GM13977 (cell line): ENCODE measurements at regions not wholly inside any gene's neighbourhood (a gene's known extent, or its start where the extent isn't known, plus 50 kb on each side); places are given as distances from the start of the nearest gene placed in this dataset.
"Not testable (repeated sequence)": the region's sequence is repeated elsewhere in the genome, so short reads cannot be mapped to it uniquely, and the experiment has no call there.

ENCODE experiments used
- DNase-seq: peaks from one replicate; pipeline ENCODE4 v3.0.0; 2012; ENCODE audit warnings: low spot score
- in situ Hi-C: fragments of 300-500 bp; cut with MboI; formaldehyde crosslinking; loops from one replicate; pipeline ENCODE4 v1.12.0; 2022; ENCODE audit warnings: low sequenced_read_pairs, low pct_unique_long_range_greater_than_20kb, mixed read lengths, inconsistent platforms; ENCODE audit not compliant: unreplicated experiment
- TF ChIP-seq, protein P1 (sequence below): IDR thresholded peaks from 2 replicates; pipeline ENCODE4 v1.5.1; 2012; ENCODE audit warnings: mild to moderate bottlenecking, control low read depth; ENCODE audit not compliant: insufficient read depth; ENCODE audit errors: extremely low read depth, missing control alignments

DNA sequence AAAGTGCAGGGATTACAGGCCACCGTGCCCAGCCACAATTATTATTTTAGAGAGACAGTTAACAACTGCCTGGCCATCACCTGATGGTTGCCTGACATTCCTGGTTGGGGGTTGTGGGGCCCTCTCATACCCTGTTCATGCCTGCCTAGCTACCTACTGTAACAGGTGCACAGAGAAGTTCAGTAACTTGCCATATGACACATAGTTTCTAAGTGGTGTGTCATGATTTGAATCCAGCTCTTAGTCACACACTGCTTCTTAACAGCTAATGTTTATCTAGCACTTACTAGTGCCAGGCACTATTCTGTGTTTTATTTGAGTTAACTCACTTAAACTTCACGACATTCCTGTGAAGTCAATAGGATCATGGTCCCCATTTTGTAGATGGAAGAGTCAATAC is 122.7 kb upstream of the JADE1 start:
- no peak for DNase-seq
- in situ Hi-C loops: no loop called here
- TF ChIP-seq, protein P1, sequence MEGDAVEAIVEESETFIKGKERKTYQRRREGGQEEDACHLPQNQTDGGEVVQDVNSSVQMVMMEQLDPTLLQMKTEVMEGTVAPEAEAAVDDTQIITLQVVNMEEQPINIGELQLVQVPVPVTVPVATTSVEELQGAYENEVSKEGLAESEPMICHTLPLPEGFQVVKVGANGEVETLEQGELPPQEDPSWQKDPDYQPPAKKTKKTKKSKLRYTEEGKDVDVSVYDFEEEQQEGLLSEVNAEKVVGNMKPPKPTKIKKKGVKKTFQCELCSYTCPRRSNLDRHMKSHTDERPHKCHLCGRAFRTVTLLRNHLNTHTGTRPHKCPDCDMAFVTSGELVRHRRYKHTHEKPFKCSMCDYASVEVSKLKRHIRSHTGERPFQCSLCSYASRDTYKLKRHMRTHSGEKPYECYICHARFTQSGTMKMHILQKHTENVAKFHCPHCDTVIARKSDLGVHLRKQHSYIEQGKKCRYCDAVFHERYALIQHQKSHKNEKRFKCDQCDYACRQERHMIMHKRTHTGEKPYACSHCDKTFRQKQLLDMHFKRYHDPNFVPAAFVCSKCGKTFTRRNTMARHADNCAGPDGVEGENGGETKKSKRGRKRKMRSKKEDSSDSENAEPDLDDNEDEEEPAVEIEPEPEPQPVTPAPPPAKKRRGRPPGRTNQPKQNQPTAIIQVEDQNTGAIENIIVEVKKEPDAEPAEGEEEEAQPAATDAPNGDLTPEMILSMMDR: no peak

DNA sequence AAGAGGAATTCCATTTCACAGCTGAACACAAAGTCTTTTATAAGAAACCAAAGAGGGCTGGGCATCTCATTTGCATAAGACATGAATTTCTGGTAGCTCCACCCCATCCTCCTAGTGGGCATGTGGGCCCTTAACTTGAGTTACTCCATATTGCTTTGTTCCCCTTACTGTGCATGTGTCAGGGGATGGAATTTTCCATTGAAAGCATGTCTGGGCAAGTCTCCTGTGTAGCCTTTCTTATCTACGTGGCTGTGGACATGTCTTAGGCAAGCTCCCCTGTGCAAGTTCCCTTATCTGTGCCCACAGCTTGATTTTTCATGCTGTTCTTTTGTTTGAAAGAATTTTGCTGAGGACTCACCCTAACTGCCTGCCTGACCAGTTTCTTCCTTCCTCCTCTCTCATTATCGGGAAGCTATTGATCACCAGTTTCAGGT is 123.5 kb upstream of the JADE1 start:
- in situ Hi-C loops: no loop called here
- TF ChIP-seq, protein P1: no peak
- DNase-seq: no peak

DNA sequence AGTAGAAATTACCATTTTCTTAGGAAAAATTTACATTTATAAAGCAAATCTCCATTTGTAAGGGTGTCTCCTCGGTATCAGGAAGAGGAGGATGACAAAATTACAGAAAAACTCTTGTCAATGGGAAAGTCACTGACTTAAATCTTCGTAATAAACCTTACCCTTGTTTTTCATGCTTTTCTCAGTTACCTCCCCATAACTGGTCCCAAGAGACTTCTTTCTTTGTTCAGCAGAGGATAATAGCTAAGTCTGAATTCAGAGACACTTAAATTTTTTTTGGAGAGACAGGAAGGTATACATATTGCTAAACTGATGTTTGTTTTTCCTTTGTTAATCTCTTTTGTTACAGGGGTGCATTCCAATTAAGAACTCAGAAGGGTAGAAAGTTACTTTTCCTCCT is 125.5 kb upstream of the JADE1 start:
- in situ Hi-C loops: no loop called here
- TF ChIP-seq, protein P1: no peak

DNA sequence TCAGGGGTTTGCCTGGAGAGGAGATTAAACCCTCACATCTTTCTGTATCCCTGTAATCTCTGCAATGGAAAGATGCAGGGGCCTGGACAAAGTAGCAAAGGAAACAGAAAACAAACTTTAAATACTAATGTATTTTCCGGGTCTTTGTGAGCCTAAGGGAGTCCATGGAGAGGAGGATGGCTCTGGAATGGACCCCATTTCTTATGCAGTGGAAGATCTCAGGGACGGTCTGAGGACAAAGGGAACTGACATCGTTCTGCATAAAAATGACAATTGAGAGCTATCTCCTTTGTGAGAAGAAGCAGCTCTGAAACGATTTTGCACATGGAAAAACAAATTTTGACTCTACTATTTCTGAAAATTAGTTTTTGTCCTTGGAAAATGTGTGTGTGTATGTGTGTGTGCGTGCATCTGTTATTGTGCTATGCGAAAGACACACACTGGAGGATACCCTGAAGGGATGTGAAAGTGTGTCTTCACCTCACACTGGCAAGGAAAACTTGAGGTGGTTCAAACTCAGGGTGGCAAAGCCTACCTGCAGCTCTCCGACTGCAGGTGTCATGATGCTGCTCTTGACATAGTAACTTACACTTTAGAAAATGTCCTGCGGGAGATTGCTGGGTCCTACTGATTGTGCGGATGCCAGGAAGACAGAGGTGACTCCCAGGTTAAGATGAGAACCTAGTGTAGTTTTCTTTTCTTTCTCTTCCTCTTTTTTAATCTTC is 126.4 kb upstream of the JADE1 start:
- TF ChIP-seq, protein P1: no peak
- DNase-seq: no peak
- in situ Hi-C loops: no loop called here

More for the DNA sequence above, 125.5 kb upstream of the JADE1 start:
- no peak for DNase-seq

GRCh38 chr4:128676095-128676494 is 133.4 kb upstream of the JADE1 start:
- in situ Hi-C loops: no loop called here
- TF ChIP-seq, protein P1: no peak
- no peak for DNase-seq

DNA sequence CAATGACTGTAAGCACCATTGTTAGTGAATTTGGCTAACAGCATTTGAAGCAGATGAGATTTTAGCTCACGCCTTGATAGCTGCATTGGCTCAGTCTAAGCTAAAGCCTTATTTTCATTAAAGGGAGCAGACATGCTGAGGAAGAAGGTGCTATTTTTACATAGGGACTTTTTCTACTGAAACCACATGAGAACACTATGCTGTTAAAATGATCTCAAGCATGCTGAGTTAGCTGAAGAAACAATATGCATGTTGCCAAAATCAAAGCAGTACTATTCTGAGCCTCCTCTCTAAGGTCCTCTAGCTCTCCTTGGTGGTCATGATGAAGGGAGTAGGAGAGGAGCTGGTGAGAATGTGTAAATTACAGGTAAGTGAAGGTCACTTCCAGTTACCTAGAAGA is 134.4 kb upstream of the JADE1 start:
- TF ChIP-seq, protein P1: peak; percentile 40
- in situ Hi-C loops: no loop called here
- peak; percentile 88 for DNase-seq

DNA sequence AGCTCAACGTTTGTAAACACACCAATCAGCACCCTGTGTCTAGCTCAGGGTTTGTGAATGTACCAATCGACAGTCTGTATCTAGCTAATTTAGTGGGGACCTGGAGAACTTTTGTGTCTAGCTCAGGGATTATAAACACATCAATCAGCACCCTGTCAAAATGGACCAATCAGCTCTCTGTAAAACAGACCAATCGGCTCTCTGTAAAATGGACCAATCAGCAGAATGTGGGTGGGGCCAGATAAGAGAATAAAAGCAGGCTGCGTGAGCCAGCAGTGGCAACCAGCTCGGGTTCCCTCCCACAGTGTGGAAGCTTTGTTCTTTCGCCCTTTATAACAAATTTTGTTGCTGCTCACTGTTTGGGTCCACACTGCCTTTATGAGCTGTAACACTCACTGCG is 136.3 kb upstream of the JADE1 start:
- DNase-seq, in situ Hi-C loops: not testable (repeated sequence)

GRCh38 chr4:128672596-128672995 is 136.9 kb upstream of the JADE1 start:
- in situ Hi-C loops, DNase-seq: not testable (repeated sequence)
